GM12878 (cell line): ENCODE measurements at regions not wholly inside any gene's neighbourhood (a gene's known extent, or its start where the extent isn't known, plus 50 kb on each side); places are given as distances from the start of the nearest gene placed in this dataset.

Experiments
- ATAC-seq: fragments of 200-7000 bp; cut with Tn5 transposase; 3 replicates; pipeline ENCODE4 v1.9.1; 2020; ENCODE audit warnings: mild to moderate bottlenecking, moderate library complexity
- BruUV-seq: library from RNA; stranded (reverse); fragments of 400-500 nt; replicated peaks from 2 replicates; lab custom pipeline; 2021; lab: Mats Ljungman, UMichigan
- CTCF ChIA-PET: fragments of 300-600 bp; sonication (Branson Sonifier 250); formaldehyde crosslinking; extraction: SDS; loops from one replicate; lab custom pipeline; 2021; ENCODE audit warnings: inconsistent platforms; lab: Yijun Ruan, JAX
- POLR2A ChIA-PET: fragments of 350-600 bp; formaldehyde crosslinking; extraction: SDS; loops from one replicate; lab custom pipeline; 2021; ENCODE audit warnings: inconsistent platforms; lab: Charles Lee
- RAD21 ChIA-PET: fragments of 300-600 bp; sonication (Branson Sonifier 250); formaldehyde crosslinking; loops from one replicate; lab custom pipeline; 2023; ENCODE audit warnings: antibody characterized with exemption; ENCODE audit not compliant: unreplicated experiment; lab: Charles Lee
- SMC1A ChIA-PET: fragments of 300-600 bp; sonication (Branson Sonifier 250); formaldehyde crosslinking; loops from one replicate; lab custom pipeline; 2023; ENCODE audit not compliant: unreplicated experiment, uncharacterized antibody; lab: Charles Lee
- DNase-seq: peaks from one replicate; pipeline ENCODE4 v3.0.0-alpha.2; 2011; ENCODE audit warnings: low read depth, low spot score
- FAIRE-seq: peaks from 3 replicates; lab custom pipeline; 2011; peaks lifted over from hg19 to GRCh38; lab: Jason Lieb, UNC
- H2AFZ ChIP-seq: 2 replicates; pipeline ENCODE4 v1.6.0; 2011; ENCODE audit warnings: low read depth, low read length, control low read depth; ENCODE audit not compliant: control insufficient read depth
- H3K27ac ChIP-seq: 2 replicates; pipeline ENCODE4 v1.5.1; 2011; ENCODE audit warnings: control low read depth; ENCODE audit not compliant: control insufficient read depth, insufficient read depth
- H3K27me3 ChIP-seq, 2 experiments: replicated peaks in 1 of 2; 2 replicates each; pipeline versions ENCODE4 v1.6.0 to v1.6.1; 2011; ENCODE audit warnings: low read length in 1 of 2; ENCODE audit not compliant: control insufficient read depth in 2 of 2, insufficient read depth in 2 of 2
- H3K36me3 ChIP-seq, 2 experiments: 2 replicates each; pipeline ENCODE4 v1.5.1; 2011; ENCODE audit warnings: low read length in 1 of 2; ENCODE audit not compliant: control insufficient read depth in 2 of 2, insufficient read depth in 2 of 2
- H3K4me1 ChIP-seq: 2 replicates; pipeline ENCODE4 v1.6.1; 2011; ENCODE audit warnings: mild to moderate bottlenecking, low read length, moderate library complexity, mixed read lengths; ENCODE audit not compliant: control insufficient read depth, insufficient read depth
- H3K4me2 ChIP-seq: 2 replicates; pipeline ENCODE4 v1.6.0; 2011; ENCODE audit warnings: control low read depth; ENCODE audit not compliant: control insufficient read depth, insufficient read depth
- H3K4me3 ChIP-seq: fragments of 200-600 bp; sonication (generic); 2 replicates; pipeline ENCODE4 v1.5.1; 2016
- H3K79me2 ChIP-seq: 2 replicates; pipeline ENCODE4 v1.6.0; 2011; ENCODE audit warnings: low read length; ENCODE audit not compliant: control insufficient read depth, insufficient read depth
- H3K9ac ChIP-seq: 2 replicates; pipeline ENCODE4 v1.8.0; 2011; ENCODE audit warnings: low read length, control low read depth, mixed read lengths; ENCODE audit not compliant: control insufficient read depth, insufficient read depth
- H3K9me3 ChIP-seq: replicated peaks from 3 replicates; pipeline ENCODE4 v1.5.1; 2011; ENCODE audit warnings: mild to moderate bottlenecking, low read length; ENCODE audit not compliant: control insufficient read depth, insufficient read depth
- H4K20me1 ChIP-seq: 2 replicates; pipeline ENCODE4 v1.6.0; 2011; ENCODE audit not compliant: control insufficient read depth, insufficient read depth
- BACH1 ChIP-seq: fragments of 450-650 bp; IDR thresholded peaks from 2 replicates; pipeline ENCODE4 v1.6.1; 2017; ENCODE audit warnings: mild to moderate bottlenecking, borderline replicate concordance
- BCL11A ChIP-seq: IDR thresholded peaks from 2 replicates; pipeline ENCODE4 v1.6.1; 2011; ENCODE audit warnings: low read depth, low read length
- CHD1 ChIP-seq: IDR thresholded peaks from 2 replicates; pipeline ENCODE4 v1.6.1; 2012; ENCODE audit warnings: low read depth, low read length, improper control_type of control experiment
- HDAC2 ChIP-seq: fragments of 200-600 bp; sonication (generic); IDR thresholded peaks from 2 replicates; pipeline ENCODE4 v1.6.1; 2017
- JUNB ChIP-seq: IDR thresholded peaks from 2 replicates; pipeline ENCODE4 v1.6.1; 2016; ENCODE audit warnings: antibody characterized with exemption, mild to moderate bottlenecking
- MTA3 ChIP-seq: IDR thresholded peaks from 2 replicates; pipeline ENCODE4 v1.6.1; 2012; ENCODE audit warnings: low read length, inconsistent platforms, borderline replicate concordance
- MXI1 ChIP-seq: fragments of 150-350 bp; IDR thresholded peaks from 2 replicates; pipeline ENCODE4 v1.6.1; 2011; ENCODE audit warnings: low read depth, mild to moderate bottlenecking, inconsistent platforms, low read length, improper control_type of control experiment
- NRF1 ChIP-seq: conservative IDR thresholded peaks from 2 replicates; pipeline ENCODE4 v1.6.1; 2011; ENCODE audit warnings: mild to moderate bottlenecking, low read depth, low read length, improper control_type of control experiment
- POU2F2 ChIP-seq: IDR thresholded peaks from 3 replicates; pipeline ENCODE4 v1.6.1; 2011; ENCODE audit warnings: low read depth, mild to moderate bottlenecking, low read length, borderline replicate concordance
- RCOR1 ChIP-seq: conservative IDR thresholded peaks from 2 replicates; pipeline ENCODE4 v1.6.1; 2012; ENCODE audit warnings: low read depth, low read length, improper control_type of control experiment
- RELA ChIP-seq: fragments of 450-650 bp; IDR thresholded peaks from 2 replicates; pipeline ENCODE4 v1.8.0; 2014; ENCODE audit warnings: borderline replicate concordance; ENCODE audit not compliant: partially characterized antibody
- SMAD1 ChIP-seq: fragments of 450-650 bp; IDR thresholded peaks from 2 replicates; pipeline ENCODE4 v1.6.1; 2018; ENCODE audit warnings: mild to moderate bottlenecking, low read depth; ENCODE audit not compliant: partially characterized antibody
- TCF12 ChIP-seq: IDR thresholded peaks from 2 replicates; pipeline ENCODE4 v1.6.1; 2011; ENCODE audit warnings: low read depth, mild to moderate bottlenecking, low read length
- ZBED1 ChIP-seq: IDR thresholded peaks from 2 replicates; pipeline ENCODE4 v1.6.1; 2016; ENCODE audit warnings: borderline replicate concordance
- WGBS: methylation state at CpG from one replicate; pipeline ENCODE4 v1.1.6; 2016; ENCODE audit warnings: low lambda C conversion rate; ENCODE audit not compliant: insufficient replicate concordance, insufficient coverage; ENCODE audit errors: missing lambda C conversion rate; 5-methylcytosine and 5-hydroxymethylcytosine counted together
- in situ Hi-C: fragments of 300-500 bp; cut with MboI; formaldehyde crosslinking; loops from 9 replicates; pipeline ENCODE4 v1.14.3; 2018; ENCODE audit warnings: mixed read lengths
- intact Hi-C: fragments of 100-400 bp; cut with micrococcal nuclease; formaldehyde crosslinking; loops from one replicate; pipeline ENCODE4 v1.14.2; 2022; ENCODE audit not compliant: unreplicated experiment
- TF ChIP-seq, protein P1 (sequence below): IDR thresholded peaks from 2 replicates; pipeline ENCODE4 v1.6.1; 2011; ENCODE audit warnings: low read depth, mild to moderate bottlenecking, low read length, moderate library complexity, borderline replicate concordance; ENCODE audit errors: extremely low read depth

DNA sequence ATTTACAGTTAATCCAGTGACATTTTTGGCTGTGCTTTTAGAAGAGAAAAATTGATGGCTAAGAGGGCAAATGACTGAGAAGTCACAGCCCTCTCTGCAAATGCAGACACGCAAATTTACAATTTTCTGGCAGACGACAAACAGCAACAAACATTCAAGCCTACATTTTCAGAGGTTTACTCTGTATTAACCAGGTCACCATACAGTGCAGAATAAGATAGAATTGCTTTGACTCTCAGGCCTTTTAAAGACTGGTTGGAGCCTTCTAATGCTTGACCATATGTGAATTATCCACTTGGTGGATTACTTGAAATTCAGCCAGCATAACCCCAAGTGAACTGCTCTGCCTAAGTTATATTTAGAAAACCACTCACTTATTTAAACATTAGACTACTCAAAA lies 65.5 kb upstream of the FOXN2 start:
- CTCF ChIA-PET = no interaction called here
- Histone ChIP-seq H3K36me3 (no peaks in the 10 kb centered on the region), H3K4me3 (no peak overlapping the region), H3K79me2 (no peaks in the 10 kb centered on the region), H3K27me3 (no peaks in the 10 kb centered on the region), H3K4me2 (no peak overlapping the region), H2AFZ (no peak overlapping the region), H4K20me1 (no peaks in the 10 kb centered on the region), H3K4me1 (peaks cover 19% of the 10 kb centered on the region), H3K9ac (no peak overlapping the region), H3K9me3 (no peaks in the 10 kb centered on the region), H3K27ac (no peak overlapping the region)
- 100% methylated on average over 2 of the region's 2 CpGs for WGBS
- SMC1A ChIA-PET = interaction anchor here (0.9 to 2.0 kb wide), 7 partner anchors 8 to 170 kb away, joined by 3 to 6 read pairs (median 5); no protein-coding TSS in a partner anchor
- POLR2A ChIA-PET = interaction anchor here (1.0 kb wide), 1 partner anchor 14 kb away, joined by 3 read pairs; no protein-coding TSS in a partner anchor
- TF ChIP-seq TCF12 (no peak), BACH1 (no peak), NRF1 (no peak), ZBED1 (no peak), HDAC2 (no peak), SMAD1 (no peak), POU2F2 (no peak), MTA3 (no peak), RELA (no peak), RCOR1 (no peak), MXI1 (no peak), BCL11A (no peak), CHD1 (no peak), JUNB (no peak)
- TF ChIP-seq, protein P1, sequence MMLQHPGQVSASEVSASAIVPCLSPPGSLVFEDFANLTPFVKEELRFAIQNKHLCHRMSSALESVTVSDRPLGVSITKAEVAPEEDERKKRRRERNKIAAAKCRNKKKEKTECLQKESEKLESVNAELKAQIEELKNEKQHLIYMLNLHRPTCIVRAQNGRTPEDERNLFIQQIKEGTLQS = no peak
- intact Hi-C loops (loop anchor here (2.0 kb wide), 1 partner anchor 16 kb away; no protein-coding TSS in a partner anchor), in situ Hi-C loops (no loop called here)
- no TSS peak for BruUV-seq
- RAD21 ChIA-PET = no interaction called here
- no peak for FAIRE-seq
- DNase-seq = no peak
- peak; percentile 5 for ATAC-seq
